GM06990 (cell line): ENCODE measurements at regions not wholly inside any gene's neighbourhood (a gene's known extent, or its start where the extent isn't known, plus 50 kb on each side); places are given as distances from the start of the nearest gene placed in this dataset.

Experiments
- DNase-seq: peaks from one replicate; pipeline ENCODE4 v3.0.0-alpha.2; 2011; ENCODE audit not compliant: insufficient read length; ENCODE audit errors: extremely low read depth
- H3K27me3 ChIP-seq: replicated peaks from 2 replicates; pipeline ENCODE4 v1.6.0; 2011; ENCODE audit warnings: low read length; ENCODE audit not compliant: control insufficient read depth, insufficient read depth
- H3K36me3 ChIP-seq: 2 replicates; pipeline ENCODE4 v1.5.1; 2011; ENCODE audit warnings: low read length; ENCODE audit not compliant: control insufficient read depth, insufficient read depth
- H3K4me3 ChIP-seq: replicated peaks from 2 replicates; pipeline ENCODE4 v1.5.1; 2011; ENCODE audit warnings: low read depth, mild to moderate bottlenecking, control low read depth, low read length
- TF ChIP-seq, protein P1 (sequence below): IDR thresholded peaks from 2 replicates; pipeline ENCODE4 v1.5.1; 2011; ENCODE audit warnings: low read length, control low read depth, mild to moderate bottlenecking, inconsistent platforms; ENCODE audit not compliant: insufficient read depth, poor library complexity, severe bottlenecking

GRCh38 chr18:73901151-73901550 is 246.5 kb downstream of the FBXO15 start:
- Histone ChIP-seq H3K4me3 (no peak overlapping the region), H3K36me3 (no peaks in the 10 kb centered on the region), H3K27me3 (no peaks in the 10 kb centered on the region)
- no peak for DNase-seq
- TF ChIP-seq, protein P1, sequence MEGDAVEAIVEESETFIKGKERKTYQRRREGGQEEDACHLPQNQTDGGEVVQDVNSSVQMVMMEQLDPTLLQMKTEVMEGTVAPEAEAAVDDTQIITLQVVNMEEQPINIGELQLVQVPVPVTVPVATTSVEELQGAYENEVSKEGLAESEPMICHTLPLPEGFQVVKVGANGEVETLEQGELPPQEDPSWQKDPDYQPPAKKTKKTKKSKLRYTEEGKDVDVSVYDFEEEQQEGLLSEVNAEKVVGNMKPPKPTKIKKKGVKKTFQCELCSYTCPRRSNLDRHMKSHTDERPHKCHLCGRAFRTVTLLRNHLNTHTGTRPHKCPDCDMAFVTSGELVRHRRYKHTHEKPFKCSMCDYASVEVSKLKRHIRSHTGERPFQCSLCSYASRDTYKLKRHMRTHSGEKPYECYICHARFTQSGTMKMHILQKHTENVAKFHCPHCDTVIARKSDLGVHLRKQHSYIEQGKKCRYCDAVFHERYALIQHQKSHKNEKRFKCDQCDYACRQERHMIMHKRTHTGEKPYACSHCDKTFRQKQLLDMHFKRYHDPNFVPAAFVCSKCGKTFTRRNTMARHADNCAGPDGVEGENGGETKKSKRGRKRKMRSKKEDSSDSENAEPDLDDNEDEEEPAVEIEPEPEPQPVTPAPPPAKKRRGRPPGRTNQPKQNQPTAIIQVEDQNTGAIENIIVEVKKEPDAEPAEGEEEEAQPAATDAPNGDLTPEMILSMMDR, result no peak

DNA sequence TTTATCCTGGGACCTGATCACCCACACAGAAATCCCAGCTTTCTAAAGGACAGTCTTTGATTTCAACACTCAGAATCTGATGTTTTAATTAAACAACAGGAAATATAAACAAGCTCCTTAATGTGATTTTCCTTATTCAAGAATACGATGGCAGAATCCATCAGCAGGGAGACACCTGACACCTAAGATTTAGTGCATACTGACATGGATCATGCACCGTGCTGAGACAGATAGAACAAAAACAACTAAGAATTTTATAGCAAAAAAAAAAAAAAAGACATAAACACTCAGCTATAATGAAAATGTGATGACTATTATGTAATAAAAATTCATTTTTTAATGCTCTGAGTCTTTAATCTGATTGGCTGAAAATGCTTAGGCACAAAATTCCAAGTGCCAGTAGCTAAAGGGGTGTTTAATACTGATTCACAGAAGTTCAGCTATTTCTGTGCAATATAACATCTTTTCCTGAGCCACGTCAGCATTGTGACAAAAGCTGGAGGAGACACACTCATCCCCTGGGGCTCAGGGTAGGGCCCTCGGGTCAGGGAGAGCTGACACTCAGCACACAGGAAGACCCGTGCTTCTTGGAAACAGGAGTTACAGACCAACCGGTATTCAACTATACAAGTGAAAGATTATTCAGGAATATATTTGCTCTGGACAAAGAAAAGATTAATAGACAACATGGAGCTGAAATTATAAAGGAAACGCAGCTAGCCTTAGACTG is 247.4 kb downstream of the FBXO15 start:
- Histone ChIP-seq H3K27me3 (no peaks in the 10 kb centered on the region), H3K36me3 (no peaks in the 10 kb centered on the region), H3K4me3 (no peak overlapping the region)
- TF ChIP-seq, protein P1, result no peak
- no peak for DNase-seq

- no peaks in the 10 kb centered on the region for H3K36me3 ChIP-seq
- no peaks in the 10 kb centered on the region for H3K27me3 ChIP-seq
- H3K4me3 ChIP-seq, result no peak overlapping the region
- TF ChIP-seq, protein P1, result no peak
- DNase-seq, result no peak
These were observed 250.1 kb downstream of the FBXO15 start for GRCh38 chr18:73897517-73897916.

DNA sequence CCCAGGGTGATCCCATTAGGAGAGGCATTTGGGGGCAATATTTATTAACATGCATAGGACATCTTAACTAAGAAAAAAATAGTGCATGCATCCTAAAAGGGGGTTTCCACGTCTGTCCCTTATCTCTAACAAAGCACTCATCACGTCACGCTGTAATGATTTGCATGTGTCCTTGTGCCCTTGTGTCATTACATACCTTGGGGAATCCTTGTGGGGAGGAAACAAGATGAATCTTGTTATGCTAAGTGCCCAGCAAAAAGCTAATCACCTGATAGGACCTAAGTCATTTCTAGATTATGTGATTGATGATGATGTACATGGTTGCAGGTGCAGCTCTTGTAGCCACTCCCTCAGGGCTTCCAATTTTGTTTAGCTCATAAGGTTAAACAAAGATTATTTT is 250.9 kb downstream of the FBXO15 start:
- no peak for DNase-seq
- Histone ChIP-seq H3K36me3 (no peaks in the 10 kb centered on the region), H3K4me3 (no peak overlapping the region), H3K27me3 (no peaks in the 10 kb centered on the region)
- TF ChIP-seq, protein P1, result no peak

- Histone ChIP-seq H3K27me3 (no peaks in the 10 kb centered on the region), H3K36me3 (no peaks in the 10 kb centered on the region), H3K4me3 (no peak overlapping the region)
- TF ChIP-seq, protein P1, result no peak
- no peak for DNase-seq
These were observed 251.9 kb downstream of the FBXO15 start for GRCh38 chr18:73895701-73896100.

- no peaks in the 10 kb centered on the region for H3K36me3 ChIP-seq
- DNase-seq, result no peak
- no peaks in the 10 kb centered on the region for H3K27me3 ChIP-seq
- H3K4me3 ChIP-seq, result no peak overlapping the region
- TF ChIP-seq, protein P1, result no peak
These were observed 253.8 kb downstream of the FBXO15 start for GRCh38 chr18:73893880-73894279.
